ENCODE measurements at regions not wholly inside any gene's neighbourhood (a gene's known extent, or its start where the extent isn't known, plus 50 kb on each side); places are given as distances from the start of the nearest gene placed in this dataset.

DNA sequence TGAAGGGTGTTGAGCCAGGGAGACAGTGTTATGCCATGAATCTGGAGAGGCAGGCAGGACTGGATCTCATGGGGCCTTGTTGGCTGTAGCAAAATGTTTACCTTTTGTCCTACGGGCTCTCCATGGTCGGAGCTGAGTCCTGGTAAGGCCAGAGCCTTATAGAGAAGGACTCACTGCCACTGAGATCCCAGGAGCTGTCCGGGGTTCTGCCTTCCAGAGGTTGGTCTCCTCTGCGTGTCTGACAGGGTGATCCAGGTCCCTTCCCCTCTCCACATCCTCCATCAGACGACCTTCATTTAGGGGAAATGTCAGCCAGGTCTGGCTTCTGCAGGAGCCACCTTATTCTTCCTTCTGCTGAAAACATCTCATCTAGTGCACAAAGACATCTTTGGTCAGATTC lies 285.2 kb upstream of the N4BP1 start:
- TF ChIP-seq POLR2AphosphoS5 (IDR thresholded peaks at IDR 0.05; ENCODE audit: low read depth, low read length): no peak
- no peak for TF ChIP-seq POLR2A (IDR thresholded peaks at IDR 0.05; ENCODE audit: low read depth, low read length)
- no peak for TF ChIP-seq TAF1 (IDR thresholded peaks at IDR 0.05; ENCODE audit: borderline replicate concordance, low read depth, low read length)

Data from GM12892 (cell line).